C4-2B (cell line): ENCODE measurements at regions not wholly inside any gene's neighbourhood (a gene's known extent, or its start where the extent isn't known, plus 50 kb on each side); places are given as distances from the start of the nearest gene placed in this dataset.

Experiments used
- CTCF ChIP-seq: fragments of 450-650 bp; conservative IDR thresholded peaks from 2 replicates; pipeline ENCODE4 v1.5.1; 2017; ENCODE audit warnings: mild to moderate bottlenecking
- ZFX ChIP-seq: fragments of 450-650 bp; IDR thresholded peaks from 2 replicates; pipeline ENCODE4 v1.6.1; 2017

GRCh38 chr4:184898793-184899192 lies 73.0 kb upstream of the ACSL1 start:
- TF ChIP-seq CTCF = no peak
- no peak for TF ChIP-seq ZFX
